HG02610 (cell line): ENCODE measurements at regions not wholly inside any gene's neighbourhood (a gene's known extent, or its start where the extent isn't known, plus 50 kb on each side); places are given as distances from the start of the nearest gene placed in this dataset.

ENCODE experiments used
- ATAC-seq: cut with Tn5 transposase; IDR thresholded peaks from one replicate; pipeline ENCODE4 v1.9.1; 2021; ENCODE audit warnings: mild to moderate bottlenecking, moderate library complexity; ENCODE audit not compliant: unreplicated experiment

GRCh38 chr5:8314965-8315364, 446.0 kb downstream of the MTRR start:
- ATAC-seq = no peak

- ATAC-seq = no peak
Measured at GRCh38 chr5:8316608-8317280, 447.8 kb downstream of the MTRR start.

DNA sequence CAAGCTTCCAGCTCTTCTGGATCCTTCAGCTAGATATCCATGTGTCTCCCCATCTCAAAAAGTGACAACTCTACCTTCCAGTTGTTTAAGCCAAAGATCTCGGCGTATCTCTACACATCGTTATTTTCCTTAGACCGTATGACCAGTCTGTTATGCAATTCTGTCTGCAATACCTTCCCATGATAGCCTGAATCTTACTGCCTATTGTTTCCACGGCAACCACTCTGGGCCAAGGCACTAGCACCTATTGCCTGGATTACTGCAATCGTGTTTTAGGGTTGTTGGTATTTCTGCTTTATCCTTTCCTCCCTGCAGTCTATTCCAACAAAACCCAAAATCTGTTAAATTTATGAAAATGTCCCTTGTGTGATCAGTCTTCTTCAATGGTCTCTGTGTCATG, 448.4 kb downstream of the MTRR start:
- ATAC-seq = no peak

DNA sequence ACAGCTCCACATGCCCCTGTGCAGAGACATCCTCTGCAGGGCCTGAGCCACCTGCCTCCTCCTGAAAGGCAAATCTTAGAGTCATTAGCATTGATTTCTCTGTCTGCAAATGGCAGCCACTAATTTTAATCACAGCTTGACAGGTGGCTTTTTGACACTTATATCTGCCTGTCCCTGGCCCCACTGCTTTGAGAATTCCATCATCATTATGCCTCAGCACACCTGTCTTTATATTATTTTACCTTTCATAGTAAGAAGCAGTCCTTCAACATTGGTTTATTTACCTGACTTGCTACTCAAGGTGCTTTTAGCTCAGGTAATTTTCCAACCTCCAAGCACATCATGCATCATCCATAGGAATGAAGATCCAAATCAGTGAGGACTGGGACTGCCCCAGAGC, 451.3 kb downstream of the MTRR start:
- ATAC-seq = no peak

DNA sequence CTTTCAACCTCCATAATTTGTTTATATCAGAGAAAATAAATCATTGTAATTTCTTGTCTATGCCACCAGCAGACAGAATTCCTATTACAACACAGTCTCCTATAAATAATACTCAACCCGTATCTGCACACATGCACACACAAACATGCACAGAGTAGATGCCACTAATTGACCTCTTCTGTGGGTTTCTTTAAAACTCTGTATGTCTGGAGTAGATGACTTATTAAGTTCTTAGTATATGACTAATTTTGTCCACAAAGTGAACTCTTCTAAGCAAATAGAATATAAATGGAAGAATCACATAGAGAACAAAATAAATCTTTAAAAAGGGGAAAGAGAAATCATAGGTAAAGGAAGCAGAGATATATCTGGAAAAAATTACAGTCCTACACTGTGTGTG, 452.3 kb downstream of the MTRR start:
- no peak for ATAC-seq

- no peak for ATAC-seq
Measured at GRCh38 chr5:8322484-8322883, 453.5 kb downstream of the MTRR start.

DNA sequence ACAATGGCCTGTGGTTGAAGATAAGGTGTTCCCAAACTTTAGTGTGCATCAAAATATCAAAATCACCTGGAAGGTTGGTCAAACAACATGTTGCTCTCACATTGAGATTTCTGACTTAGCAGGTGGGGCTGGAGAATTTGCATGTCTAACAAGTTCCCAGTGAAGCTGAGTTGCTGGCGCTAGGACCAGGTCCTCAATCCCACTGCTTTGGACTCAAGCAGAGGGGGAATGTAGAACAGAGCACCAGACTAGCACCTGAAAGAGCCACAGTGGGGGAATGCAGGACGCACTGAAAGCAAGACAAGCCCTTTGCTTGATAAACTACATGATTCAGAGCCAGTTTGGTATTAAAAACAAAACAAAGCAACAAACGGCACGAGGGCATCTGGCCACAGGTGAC, 458.1 kb downstream of the MTRR start:
- ATAC-seq = no peak

DNA sequence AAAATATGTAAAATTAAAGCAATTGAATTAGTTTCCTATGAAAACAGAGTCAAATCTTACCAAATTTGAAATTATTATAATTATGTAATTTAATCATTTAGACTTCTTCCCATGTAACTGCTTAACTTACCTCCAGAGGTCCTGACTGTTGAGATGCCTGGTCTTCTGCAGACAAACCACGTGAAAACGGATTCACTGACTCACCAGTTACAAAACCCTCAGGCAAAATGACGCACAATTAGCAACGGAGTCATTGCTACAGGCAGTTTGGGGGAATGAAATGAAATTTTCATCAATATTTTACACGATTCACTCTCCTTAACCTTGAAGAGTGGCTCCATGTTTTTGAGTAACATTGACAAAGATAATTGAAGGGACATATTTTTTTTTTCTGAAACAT, 460.8 kb downstream of the MTRR start:
- ATAC-seq = no peak

DNA sequence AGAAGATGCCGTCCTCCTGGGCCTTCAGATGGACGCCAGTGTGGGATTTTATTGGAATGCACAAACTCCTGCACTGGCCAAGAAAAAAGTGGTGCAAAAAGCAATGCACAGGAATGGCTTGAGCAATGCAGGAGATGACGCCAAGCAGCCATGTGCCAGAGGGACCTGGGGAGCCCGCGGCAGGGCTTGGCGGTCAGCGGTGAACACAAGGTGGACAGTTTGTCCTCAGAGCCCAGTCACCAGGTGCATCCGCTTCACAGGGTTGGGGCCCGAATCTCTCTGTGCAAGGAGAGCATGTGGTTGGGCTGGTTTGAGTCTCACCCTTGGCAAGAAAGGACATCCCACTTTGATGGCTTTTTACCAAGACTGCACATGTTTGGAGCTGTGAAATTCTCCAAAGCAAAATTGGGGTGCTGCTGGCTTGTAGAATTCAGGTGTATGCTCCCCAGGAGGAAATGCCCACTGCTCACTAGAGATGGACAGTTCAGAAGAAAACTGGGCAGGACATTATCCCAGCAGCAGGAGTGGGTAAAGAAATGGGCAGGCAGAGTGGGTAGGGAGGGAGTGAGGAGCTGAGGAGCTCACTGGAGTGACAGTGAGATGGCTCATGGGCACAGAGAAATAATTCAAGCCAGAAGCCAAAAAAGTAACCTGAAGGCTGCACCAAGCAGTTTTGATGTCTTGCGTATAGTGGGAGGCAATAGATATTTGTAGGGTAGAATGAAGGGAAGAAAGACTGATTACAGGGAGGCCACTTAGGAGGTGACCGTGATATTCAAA, 463.9 kb downstream of the MTRR start:
- ATAC-seq = no peak

GRCh38 chr5:8333485-8333884, 464.5 kb downstream of the MTRR start:
- ATAC-seq = no peak

DNA sequence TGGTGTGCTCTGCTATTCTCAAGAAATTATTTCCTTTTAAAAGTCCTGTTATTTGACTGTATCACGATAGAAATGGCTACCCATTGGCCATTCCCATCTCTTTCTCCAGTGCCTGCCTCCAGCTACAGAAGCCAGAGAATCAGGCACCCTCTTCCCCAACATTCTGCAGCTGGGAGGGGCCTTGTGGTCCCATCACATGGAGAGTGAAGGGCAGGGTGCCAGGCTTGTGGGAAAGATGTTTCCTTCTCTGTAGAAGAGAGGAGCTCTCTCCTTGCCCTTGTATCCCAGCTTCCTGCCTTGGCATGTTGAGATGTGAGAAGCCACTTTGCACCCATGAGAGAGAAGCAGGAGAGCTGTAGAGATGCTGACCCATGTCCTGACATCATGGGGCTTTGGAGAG, 465.0 kb downstream of the MTRR start:
- ATAC-seq = no peak

DNA sequence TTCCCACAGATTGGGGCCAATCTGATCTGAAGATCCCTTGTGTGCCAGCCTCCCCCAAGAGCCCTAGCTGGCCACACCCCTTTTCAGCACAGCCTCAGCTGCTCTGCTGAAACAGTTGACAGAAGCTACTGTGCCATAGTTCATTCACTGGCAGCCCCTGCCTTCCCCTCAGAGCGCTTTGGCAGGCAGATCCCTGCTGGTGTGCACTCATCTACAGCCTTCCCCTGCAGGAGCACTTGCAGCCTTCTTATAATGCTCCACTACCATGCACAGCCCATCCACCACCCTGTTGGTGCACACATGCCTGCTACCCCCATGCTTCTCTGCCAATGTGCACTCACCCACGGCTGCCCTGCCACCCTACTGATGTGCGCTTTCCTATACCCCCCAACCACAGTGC, 471.3 kb downstream of the MTRR start:
- ATAC-seq = no peak

- no peak for ATAC-seq
Measured at GRCh38 chr5:8340739-8341344, 471.9 kb downstream of the MTRR start.

- ATAC-seq = no peak
Measured at GRCh38 chr5:8341406-8341805, 472.5 kb downstream of the MTRR start.

DNA sequence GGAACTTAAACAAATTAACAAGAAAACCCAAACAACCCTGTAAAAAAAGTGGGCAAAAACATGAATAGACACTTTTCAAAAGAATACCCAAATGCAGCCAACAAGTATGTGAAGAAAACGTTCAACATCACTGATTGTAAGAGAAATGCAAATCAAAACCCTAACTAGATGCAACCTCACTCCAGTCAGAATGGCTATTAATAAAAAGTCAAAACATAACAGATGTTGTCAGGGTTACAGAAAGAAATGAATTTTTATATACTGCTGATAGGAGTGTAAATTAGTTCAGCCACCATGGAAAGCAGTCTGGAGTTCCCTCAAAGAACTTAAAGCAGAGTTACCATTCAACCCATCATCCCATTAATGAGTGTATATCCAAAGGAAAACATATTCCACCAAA, 479.0 kb downstream of the MTRR start:
- ATAC-seq = no peak

- peak; percentile 90 for ATAC-seq
Measured at GRCh38 chr5:8349855-8350254, 480.9 kb downstream of the MTRR start.

DNA sequence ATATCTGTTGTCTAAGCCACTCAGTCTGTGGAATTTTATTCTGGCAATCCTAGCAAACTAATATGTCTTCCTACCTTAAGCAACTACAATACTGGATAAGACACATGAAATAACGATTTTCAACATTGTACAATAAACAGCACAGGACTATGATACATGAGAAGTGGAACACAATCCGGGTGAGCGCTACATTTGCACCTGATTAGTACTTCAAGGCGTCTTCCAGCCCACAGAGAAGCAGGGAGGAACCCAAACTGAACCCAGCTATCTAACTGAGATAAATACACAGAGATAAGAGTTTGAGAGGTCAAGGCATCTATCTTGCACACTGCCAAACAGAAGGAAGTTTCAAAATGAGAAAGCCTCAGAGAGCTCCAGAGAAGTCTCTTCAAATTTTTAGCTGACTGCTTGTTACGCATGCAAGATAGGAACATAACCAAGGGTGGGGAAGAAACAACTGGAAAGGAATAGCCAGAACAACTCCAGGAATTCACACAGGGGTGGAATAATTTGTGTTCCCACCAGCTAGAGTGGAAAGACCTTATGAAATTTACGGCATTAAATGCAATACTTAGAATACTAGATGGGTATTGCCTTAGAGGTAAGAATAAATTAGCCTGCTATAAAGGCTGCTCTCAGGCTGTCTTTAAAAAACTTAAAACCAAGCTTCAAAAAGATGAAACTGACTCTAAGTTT, 481.8 kb downstream of the MTRR start:
- no peak for ATAC-seq

DNA sequence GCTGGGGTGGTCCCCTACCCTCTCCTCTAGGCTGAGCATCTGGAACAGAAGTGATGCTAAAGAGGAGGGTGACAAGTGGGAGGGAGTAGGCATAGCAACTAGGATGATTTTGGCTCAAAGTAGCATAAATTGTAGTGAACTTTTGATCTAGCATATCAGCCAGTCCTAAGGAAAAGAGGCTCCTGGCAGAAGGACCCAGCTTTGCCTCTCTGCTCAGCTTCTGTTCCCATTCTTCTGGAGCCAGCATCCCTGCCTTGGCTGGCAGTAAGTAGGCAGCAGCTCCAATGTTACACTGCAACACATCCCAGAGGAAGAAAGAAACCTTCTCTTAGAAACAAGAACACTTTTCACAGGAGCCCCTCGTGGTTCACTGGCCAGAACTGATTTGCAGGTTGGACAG, 487.0 kb downstream of the MTRR start:
- no peak for ATAC-seq

GRCh38 chr5:8360012-8360411, 491.1 kb downstream of the MTRR start:
- no peak for ATAC-seq

DNA sequence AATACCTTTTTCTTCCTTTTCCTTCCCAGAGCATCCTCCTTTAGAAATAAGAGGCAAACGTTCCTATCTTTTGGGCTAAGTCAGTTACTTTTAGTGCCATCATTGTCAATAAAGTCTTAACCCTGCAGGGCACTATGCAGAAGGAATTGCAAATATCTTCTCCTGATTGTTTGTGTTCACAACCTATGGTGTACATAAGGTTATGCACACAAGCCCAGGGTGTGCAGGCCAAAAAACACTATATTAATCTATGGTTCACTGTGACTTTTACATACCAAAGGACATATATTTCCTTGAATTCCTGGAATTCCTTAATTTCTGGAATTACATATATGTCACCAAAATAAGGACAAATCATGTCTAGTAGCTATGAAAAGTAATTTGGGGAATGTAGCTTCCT, 493.5 kb downstream of the MTRR start:
- ATAC-seq = no peak

DNA sequence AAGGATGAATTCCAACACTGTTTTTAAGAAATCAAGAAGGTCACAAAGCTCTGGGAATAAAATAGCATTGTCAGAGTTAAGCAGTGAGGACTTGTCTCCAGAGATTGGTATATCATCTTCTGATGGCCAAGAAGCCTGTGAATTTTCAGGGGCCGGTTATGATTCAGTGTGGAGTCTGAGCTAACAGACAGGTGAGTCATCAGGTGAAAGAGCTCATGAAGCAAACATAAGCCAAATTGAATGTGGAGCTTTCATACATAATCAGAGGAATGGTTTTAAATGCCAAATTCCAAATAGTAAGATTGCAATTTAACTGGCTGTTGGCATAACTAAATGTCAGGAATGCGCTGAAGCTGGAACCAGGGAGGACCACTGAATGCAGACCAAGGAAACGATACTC, 494.2 kb downstream of the MTRR start:
- ATAC-seq = no peak

- no peak for ATAC-seq
Measured at GRCh38 chr5:8366266-8366665, 497.3 kb downstream of the MTRR start.
